AG04450 (cell line): ENCODE measurements at regions not wholly inside any gene's neighbourhood (a gene's known extent, or its start where the extent isn't known, plus 50 kb on each side); places are given as distances from the start of the nearest gene placed in this dataset.

Source experiments
- CTCF ChIA-PET: fragments of 300-600, 350-600 bp; formaldehyde crosslinking; extraction: SDS; loops from one replicate; lab custom pipeline; 2022; ENCODE audit warnings: antibody characterized with exemption, inconsistent platforms; lab: Charles Lee
- POLR2A ChIA-PET: fragments of 350-600 bp; formaldehyde crosslinking; extraction: SDS; loops from one replicate; lab custom pipeline; 2021; ENCODE audit warnings: antibody characterized with exemption, inconsistent platforms; lab: Yijun Ruan, JAX
- DNase-seq: peaks from one replicate; pipeline ENCODE4 v3.0.0-alpha.2; 2011; ENCODE audit warnings: low read depth, low spot score
- H3K27ac ChIP-seq: one replicate; pipeline ENCODE4 v1.5.1; 2012; ENCODE audit warnings: low read depth, low read length, control low read depth
- H3K27me3 ChIP-seq: one replicate; pipeline ENCODE4 v1.6.0; 2012; ENCODE audit warnings: low read length; ENCODE audit not compliant: control insufficient read depth, insufficient read depth
- H3K4me3 ChIP-seq: 2 replicates; pipeline ENCODE4 v1.5.1; 2011; ENCODE audit warnings: mild to moderate bottlenecking, low read depth, low read length, control low read depth
- H3K9me3 ChIP-seq: 2 replicates; pipeline ENCODE4 v1.5.1; 2012; ENCODE audit warnings: low read length; ENCODE audit not compliant: control insufficient read depth, insufficient read depth
- CTCF ChIP-seq: IDR thresholded peaks from 2 replicates; pipeline ENCODE4 v1.5.1; 2011; ENCODE audit warnings: low read depth, low read length, control low read depth, inconsistent platforms

GRCh38 chrX:4690521-4690920 lies 977.1 kb upstream of the PRKX start:
- CTCF ChIA-PET = no interaction called here

GRCh38 chrX:4682636-4683035 lies 969.2 kb upstream of the PRKX start:
- ChIA-PET CTCF (no interaction called here), POLR2A (no interaction called here)
- no peak for TF ChIP-seq CTCF
- Histone ChIP-seq H3K9me3 (peaks cover 3% of the 10 kb centered on the region; the same call in 1 of the 2 replicates), H3K4me3 (no peak overlapping the region), H3K27ac (no peak overlapping the region), H3K27me3 (no peaks in the 10 kb centered on the region)
- no peak for DNase-seq

More at GRCh38 chrX:4690521-4690920, 977.1 kb upstream of the PRKX start:
- POLR2A ChIA-PET = no interaction called here
- TF ChIP-seq CTCF = no peak
- DNase-seq = no peak
- no peak overlapping the region for H3K27ac ChIP-seq
- H3K4me3 ChIP-seq = no peak overlapping the region
- H3K9me3 ChIP-seq = peaks cover 3% of the 10 kb centered on the region; the same call in 1 of the 2 replicates
- H3K27me3 ChIP-seq = no peaks in the 10 kb centered on the region

- TF ChIP-seq CTCF = no peak
- ChIA-PET POLR2A (no interaction called here), CTCF (no interaction called here)
- Histone ChIP-seq H3K4me3 (no peak overlapping the region), H3K27ac (no peak overlapping the region), H3K9me3 (peaks cover 3% of the 10 kb centered on the region; the same call in 1 of the 2 replicates), H3K27me3 (no peaks in the 10 kb centered on the region)
- no peak for DNase-seq
Observed at GRCh38 chrX:4675686-4676300, 962.3 kb upstream of the PRKX start.

GRCh38 chrX:4674028-4674782 lies 960.8 kb upstream of the PRKX start:
- peaks cover 3% of the 10 kb centered on the region; the same call in 1 of the 2 replicates for H3K9me3 ChIP-seq
- no peak overlapping the region for H3K27ac ChIP-seq
- ChIA-PET POLR2A (no interaction called here), CTCF (no interaction called here)
- H3K27me3 ChIP-seq = no peaks in the 10 kb centered on the region
- no peak for TF ChIP-seq CTCF
- no peak for DNase-seq
- H3K4me3 ChIP-seq = no peak overlapping the region

GRCh38 chrX:4671344-4671743 lies 957.9 kb upstream of the PRKX start:
- H3K4me3 ChIP-seq = no peak overlapping the region
- CTCF ChIA-PET = no interaction called here

More at GRCh38 chrX:4671344-4671743, 957.9 kb upstream of the PRKX start:
- Histone ChIP-seq H3K27me3 (no peaks in the 10 kb centered on the region), H3K9me3 (peaks cover 3% of the 10 kb centered on the region; the same call in 1 of the 2 replicates), H3K27ac (no peak overlapping the region)
- no peak for DNase-seq
- POLR2A ChIA-PET = no interaction called here
- TF ChIP-seq CTCF = no peak
